HG03097 (cell line): ENCODE measurements at regions not wholly inside any gene's neighbourhood (a gene's known extent, or its start where the extent isn't known, plus 50 kb on each side); places are given as distances from the start of the nearest gene placed in this dataset.

ENCODE experiments used
- ATAC-seq: cut with Tn5 transposase; IDR thresholded peaks from one replicate; pipeline ENCODE4 v1.9.1; 2021; ENCODE audit not compliant: unreplicated experiment, low FRiP score

DNA sequence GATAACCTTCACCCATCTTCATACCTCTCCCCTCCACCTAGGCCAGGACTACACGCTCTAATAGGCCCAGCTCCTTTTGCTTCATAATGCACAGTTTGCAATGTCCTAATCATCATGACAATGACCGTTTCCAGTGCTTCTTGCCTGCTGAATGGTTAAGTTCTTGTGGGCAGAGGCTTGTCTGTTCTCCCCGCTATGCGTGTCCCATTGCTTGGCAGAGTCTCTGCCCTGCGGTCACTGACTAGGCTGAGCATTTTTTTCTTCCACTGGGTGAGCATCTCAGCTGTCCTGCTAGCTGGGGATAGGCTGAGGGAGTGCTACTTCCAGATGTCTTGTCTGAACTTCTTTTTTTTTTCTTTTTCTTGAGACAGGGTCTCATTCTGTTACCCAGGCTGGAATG is 314.7 kb downstream of the UQCRFS1 start:
- ATAC-seq, result no peak

DNA sequence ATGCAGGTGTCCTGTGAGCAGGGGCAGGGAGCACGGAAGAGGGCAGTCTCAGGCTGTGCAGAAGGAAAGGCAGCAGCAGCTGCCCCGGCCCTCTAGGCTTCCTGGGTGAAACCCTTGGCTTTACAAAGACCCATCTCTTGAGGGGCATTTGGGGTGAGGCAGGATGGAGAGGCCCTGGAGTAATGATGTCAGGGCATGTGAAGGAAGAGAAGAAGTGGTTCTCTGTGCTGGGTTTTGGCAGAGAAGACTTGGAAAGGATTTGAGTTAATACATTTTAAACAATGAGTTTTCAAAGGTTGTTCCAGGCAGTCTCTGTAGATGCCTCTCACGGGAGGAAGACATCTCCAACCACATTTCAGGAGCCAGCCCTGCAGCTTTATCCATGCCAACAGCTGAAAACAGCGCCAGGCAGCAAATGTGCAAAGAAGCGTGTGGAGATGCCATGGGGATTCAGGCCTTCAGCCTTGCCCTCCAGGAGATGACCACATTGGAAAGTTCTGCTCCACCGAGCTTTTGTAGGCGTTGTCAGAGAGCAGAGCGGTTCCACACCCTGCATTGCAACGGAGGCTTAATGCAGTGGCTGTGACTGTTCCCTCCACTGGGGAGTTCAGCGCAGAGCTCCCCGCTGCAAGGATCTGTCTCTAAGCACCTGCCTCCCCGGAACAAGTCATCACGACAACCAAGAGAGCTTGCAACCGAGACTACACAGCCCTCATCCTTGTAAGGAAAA is 322.8 kb downstream of the UQCRFS1 start:
- ATAC-seq, result no peak

DNA sequence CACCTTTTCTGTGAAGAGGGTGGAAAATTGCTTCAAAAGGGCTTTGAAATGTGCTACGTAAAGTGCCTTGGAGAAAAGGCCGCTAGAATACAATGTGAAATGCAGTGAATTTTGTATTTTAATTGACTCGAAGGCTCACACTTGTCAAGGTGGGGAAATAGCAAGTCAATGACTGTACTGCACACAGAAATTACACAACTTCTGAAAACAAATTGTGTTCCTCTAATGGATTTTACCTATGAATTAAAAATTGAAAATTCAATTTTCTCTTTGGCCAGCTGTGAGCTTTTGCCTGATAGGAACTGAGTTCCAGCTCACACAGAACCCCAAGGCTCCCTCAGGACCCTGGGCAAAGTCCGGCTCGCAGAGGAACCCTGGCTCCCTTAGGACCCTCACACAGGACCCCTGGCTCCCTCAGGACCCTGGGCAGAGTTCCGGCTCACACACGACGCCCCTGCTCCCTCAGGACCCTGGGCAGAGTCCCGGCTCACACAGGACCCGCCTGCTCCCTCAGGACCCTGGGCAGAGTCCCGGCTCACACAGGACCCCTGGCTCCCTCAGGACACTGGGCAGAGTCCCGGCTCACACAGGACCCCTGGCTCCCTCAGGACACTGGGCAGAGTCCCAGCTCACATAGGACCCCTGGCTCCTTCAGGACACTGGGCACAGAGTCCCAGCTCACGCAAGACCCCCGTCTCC is 324.9 kb downstream of the UQCRFS1 start:
- no peak for ATAC-seq

DNA sequence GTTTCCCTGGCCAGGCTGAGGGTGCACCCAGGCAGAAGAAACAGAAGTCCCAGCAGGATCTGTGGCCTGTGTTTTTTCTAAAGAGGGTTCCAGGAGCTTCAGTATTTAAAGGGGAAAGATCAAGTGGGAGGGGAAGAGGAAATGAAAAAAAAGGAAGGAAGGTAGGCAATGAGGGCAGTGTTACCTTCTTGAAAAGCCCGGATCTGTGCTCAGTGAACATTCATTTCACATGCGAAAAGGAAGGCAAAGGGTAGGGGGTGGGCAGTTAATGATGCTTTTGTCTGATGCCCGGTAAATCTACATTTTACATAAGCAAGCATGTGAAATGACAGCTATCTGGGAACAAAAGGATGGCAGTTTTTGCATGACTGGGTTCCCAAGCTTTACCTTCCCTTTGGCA is 326.2 kb downstream of the UQCRFS1 start:
- ATAC-seq, result no peak

DNA sequence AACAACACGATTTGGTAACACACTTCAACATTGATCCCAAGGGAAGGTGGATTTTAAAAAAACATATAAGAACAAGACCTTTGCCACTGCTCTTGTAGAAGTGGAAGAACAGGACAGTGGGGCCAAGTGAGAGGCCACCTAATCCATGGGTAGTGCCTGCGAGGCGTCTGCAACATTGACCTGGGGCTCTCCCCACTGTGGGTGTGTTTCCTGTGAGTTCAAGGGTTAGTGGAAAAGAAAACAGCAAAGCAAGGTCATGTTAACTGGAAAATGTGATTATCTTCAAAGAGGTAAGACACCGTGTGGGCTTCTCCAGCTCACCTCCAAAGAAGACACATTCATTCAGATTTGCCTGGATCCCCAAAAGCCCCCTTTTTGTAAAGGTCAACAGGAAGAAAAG is 327.0 kb downstream of the UQCRFS1 start:
- no peak for ATAC-seq

DNA sequence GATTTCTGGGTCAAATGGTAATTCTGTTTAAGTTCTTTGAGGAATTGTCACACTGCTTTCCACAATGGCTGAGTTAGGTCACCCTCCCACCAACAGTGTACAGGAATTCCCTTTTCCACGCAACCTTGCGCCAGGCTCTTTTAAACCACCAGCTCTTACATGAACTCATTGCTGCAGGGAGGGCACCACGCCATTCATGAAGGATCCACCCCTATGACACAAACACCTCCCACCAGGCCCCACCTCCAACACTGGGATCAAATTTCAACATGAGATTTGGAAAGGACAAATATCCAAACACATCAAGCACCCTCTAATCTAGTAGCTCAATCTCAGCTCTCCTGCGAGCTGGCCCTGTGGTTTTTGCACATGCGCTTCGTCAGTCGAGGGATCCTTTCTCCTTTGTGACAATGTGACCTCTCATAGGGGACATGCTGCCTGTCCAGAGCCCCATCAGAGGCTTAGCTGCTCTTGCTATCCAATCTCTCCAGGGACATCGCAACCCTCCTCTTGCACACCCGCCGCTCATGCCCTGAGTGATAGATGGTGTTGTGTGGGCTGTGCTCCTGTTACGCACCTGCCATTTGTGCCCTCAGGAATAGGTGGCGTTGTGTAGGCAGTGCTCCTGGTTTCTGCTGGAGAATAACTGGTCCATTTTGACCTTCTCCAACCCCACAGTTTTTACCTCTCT is 328.0 kb downstream of the UQCRFS1 start:
- ATAC-seq, result no peak

DNA sequence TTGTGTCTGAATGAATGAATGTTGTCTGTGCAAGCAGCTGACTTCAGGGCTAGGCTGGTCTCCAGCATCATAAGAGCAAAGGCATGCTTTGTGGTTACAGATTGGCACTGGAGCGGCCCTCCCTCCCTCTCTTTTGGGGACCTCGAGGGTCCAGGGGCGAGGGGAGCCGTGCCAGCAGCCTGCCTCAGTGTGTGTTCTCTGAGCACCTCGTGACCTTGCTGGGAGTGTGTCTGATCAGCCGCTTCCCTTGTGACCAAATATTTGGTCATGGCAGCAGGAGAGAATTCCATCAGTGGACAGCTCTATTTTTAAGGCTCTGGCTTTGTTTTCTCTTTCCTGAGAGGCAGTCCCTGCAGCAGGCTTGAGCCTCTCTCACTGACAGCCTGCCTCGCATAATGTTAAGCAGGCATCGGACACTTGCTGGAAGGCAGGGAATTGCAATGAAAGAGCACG is 329.7 kb downstream of the UQCRFS1 start:
- ATAC-seq, result no peak

DNA sequence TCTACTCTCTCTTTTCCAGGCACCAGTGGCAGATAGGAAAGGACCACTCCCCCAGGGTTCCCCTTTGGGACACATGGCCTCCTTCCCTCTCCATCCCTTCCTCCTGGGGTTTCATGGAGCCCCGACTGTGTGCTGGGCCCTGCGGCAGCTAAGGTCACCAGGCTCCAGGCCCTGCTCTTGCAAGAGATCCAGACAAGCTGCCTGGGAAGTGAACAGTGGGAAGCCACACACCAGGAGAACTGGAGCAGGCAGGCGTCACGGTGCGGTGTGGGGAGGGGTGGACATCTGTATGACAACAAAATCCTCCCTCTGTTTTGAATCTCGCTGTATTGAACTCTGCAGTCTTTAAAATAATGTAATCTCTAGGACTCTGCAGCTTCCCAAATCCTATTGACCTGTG is 330.1 kb downstream of the UQCRFS1 start:
- no peak for ATAC-seq

DNA sequence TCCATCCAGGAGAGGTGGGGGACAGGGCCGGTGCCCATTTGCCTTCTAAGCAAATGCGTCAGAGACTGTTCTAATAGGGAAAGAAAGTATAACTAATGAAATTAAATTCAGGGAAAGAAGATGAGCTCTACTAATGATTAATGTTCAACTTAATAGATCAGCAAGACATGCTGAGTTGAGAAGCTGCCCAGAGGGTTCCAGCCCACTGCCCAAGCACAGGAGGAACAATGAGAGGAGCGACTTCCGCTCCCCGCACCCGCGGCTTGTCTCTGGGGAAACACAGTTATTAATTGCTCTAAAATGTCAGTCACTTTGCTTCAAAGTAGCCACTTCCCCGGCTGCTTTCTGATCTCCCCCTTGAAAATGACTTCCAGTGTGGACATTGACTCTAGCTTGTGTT is 331.3 kb downstream of the UQCRFS1 start:
- no peak for ATAC-seq

DNA sequence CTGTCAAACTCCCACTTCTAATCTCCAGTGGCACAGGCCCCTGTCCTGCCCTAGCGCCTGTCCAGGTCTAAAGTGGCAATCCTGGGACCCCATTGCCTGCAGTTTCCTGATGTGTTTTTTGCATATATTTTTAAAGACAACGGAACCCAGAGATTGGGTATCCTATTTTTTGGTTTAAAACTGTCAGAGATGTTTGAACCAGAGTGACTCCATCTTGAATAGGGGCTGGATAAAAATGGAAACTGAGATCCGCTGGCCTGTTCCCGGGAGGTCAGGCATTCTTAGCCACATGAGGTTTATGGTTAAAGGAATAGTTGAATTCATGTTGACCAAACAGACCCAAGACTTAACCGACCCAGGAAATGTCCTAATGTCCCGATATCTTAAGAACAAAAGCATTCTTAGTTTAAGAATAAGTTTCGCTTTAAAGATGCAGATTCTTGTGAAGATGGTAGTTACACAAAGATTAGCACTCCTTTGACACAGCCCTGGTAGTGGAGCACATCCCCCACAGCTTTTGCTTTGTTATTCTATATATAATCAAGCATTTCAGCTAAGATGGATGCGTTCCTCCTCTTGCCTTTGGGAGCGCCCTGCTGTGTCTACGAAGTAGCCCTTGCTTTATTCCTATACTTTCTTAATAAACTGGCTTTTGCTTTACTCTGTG is 332.1 kb downstream of the UQCRFS1 start:
- no peak for ATAC-seq

DNA sequence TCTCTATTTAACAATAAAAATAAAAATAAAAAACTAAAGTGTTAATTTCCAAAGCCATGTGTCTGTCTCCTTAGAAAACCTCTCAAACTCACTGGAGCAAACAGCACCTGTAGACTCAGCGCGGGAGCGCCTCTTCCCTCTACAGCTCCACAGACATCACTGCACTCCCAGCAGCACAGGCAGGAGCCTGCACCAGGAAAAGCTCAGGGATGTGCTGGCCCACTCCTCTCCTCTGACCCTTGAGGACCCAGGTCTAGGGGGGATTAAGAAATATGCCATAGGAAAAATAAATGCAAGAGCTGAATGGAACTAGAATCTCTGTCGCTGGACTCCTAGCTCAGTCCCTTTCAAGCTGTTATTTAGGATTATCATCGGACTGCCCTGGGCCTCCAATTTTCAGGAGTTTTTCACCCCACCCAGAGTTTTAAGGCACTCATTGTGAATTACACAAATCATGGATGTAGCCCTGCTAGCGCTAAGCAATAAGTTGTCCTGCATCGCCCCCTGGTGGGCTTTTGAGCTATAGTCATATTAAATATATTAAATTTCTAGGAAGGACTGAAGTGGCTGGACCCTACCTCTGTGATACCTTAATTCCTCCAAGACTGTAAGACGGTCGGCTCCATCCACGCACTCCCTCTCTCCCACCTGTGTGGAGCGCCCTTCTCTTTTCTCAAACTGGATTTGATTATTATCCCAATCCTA is 333.9 kb downstream of the UQCRFS1 start:
- ATAC-seq, result no peak

DNA sequence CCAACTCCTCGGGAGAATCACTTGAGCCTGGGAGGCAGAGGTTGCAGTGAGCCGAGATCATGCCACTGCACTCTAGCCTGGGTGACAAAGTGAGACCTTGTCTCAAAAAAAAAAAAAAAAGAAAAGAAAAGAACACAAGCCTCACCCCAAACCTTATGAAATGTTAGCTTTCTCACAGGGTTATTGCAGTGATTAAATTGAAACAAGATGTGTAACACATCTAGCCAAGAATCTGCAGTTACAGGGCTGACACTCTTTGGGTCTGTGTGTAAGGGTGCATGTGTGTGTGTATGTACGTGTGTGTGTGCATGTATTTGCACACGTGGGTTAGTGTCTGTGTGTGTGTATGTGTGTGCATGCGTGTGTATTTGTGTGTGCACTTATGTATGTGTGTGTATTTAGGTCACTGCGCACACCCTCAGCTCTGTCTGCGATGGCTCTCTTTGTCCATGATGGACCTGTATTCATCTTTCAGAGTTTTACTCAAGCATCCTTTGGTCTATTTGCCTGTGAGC is 336.3 kb downstream of the UQCRFS1 start:
- no peak for ATAC-seq

DNA sequence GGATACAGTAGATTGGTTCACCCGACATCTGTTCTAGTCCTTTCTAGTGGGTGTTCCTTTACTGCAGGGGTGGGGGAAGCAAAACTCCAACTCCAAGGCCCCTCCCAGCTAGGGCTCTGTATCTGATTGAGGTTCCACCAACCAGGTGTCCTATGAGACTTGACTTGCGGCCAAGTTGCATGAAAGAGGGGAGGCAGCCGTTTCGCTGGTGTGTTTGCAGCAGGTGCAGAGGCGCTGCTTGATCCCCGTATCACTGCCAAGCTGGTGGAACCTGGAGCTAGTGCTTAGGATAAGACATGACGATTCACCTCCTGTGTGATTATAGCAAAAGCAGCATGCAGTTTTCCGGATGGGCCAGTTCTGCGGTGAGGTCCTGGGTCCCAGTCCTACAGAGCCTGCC is 338.2 kb downstream of the UQCRFS1 start:
- ATAC-seq, result no peak

DNA sequence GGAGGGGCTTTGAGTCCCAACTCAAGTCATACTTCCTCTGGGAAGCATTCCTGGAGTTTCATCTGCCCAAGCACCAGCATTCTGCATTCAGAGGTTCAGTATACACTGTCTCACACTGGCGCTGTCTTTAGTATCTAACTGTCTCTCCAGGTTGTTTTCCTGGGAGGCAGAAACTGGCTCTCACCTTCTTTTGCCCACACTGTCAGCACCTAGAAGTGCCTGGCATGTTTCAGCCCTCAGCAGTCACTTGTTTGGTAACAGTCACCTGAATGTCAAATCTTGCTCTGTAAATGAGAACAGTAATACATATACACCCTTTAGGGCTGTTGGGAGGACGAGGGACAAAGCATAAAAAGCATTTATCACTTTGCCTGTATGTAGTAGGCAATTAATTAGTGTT is 339.6 kb downstream of the UQCRFS1 start:
- ATAC-seq, result no peak

DNA sequence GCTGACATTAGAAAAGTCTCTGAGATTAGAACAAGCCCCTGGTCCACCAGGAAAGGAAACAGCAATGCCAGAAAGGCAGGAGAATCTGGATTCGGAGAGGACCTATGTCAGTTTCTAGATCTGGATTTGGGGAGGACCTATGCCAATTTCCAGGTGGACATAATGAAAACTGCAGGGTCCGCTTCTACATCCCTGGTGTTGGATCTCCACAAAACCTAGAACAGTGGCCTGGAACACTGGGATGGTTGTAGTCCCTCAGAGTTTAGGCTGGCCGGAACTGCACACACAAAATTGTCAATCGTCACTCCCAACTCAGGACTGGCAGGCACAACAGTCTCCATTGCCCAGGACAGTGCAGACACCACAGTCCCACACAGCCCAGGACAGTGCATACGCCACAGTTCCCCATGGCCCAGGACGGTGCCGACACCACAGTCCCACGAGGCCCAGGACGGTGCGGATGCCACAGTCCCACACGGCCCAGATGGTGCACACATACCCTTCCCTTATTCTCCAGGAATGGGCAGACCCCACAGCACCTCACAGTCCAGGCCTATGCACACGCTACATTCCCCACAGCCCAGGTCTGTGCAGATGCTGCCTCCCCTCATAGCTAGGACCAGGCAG is 341.7 kb downstream of the UQCRFS1 start:
- ATAC-seq, result no peak

DNA sequence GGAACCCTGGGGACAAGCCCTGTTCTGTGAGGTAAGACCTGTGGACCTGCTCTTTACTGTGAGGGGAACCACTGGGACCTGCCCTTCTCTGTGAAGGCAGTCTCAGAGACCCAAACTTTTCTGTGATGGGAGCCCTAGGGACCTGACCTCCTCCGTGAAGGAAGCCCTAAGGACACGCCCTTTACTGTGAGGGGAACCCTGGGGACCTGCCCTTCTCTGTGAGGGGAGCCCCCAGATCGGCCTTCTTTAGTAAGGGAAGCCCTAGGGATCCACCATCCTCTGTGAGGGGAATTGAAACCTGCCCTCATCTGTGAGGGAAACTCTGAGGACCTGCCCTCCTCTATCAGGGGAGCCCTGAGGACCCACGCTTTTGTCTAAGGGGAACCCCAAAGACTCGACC is 343.5 kb downstream of the UQCRFS1 start:
- ATAC-seq, result no peak

DNA sequence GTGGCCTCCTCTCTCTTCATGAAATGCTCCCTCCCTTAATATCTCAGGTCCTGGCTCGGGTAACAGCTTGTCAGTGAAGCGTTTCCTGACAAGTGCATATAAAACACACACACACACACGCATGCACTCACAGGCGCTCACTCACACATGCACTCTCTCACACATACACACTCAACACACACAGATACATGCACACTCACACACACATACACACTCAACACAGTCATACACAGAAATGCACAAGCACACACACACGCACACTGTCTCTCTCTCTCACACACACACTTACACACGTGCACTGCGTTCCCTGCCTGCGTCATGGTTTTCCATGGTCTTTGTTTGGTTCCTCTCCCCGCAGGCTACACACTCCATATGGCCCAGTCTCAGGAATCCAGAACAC is 344.1 kb downstream of the UQCRFS1 start:
- no peak for ATAC-seq

DNA sequence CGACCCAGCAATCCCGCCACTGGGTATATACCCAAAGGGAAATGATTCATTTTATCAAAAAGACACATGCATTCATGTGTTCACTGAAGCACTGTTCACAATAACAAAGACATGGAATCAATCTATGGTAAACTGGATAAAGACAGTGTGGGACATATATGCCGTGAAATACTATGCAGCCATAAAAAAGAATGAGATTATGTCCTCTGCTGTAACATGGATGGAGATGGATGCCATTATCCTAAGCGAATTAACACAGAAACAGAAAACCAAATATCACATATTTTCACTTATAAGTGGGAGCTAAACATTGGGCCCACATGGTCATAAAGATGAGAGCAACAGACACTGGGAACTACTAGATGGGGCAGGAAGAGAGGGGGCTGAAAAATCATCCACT is 345.0 kb downstream of the UQCRFS1 start:
- ATAC-seq, result no peak

DNA sequence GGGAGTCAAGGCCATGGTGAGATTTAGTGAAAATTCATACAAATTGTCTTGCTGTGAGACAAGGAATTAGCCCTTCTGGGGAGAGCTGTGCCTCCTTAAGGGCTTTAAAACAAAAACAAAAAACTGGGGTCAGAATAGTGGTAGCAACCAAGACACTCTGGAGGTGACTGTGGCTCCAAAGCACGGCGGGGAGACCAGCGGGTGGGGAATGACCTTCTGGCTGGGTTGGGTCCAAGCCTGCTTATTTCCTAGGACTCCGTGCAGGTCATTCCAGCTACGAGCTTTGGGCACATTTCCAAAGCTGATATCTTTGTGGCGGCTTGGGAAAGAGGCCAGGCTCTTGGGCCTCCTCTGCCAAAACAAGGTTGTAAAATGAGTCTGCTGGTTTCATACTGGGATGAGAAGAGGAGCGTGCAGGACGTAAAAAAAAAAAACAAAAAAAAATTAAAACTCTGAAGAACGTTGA is 348.3 kb downstream of the UQCRFS1 start:
- ATAC-seq, result no peak

DNA sequence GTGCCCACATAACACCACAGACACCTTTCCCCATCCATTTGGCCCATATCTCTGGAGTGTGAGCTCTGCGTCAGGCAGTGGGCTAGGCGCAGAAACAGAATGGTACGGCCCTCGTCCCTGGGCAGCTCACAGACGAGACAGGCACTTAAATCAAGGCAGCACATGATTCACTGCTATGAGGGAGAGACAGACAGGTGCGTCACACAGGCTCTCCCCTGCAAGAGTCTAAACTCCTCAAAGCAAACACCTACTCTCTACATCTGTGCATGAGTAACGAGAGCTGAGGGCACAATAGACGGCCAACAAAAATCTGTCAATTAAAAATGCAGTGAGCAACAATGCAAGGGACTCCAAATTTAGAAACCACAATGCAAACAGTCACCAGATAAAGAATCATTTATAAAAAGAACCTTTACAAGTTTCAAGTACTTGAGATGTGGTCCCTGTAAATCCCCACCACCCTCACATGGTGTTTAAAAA is 348.9 kb downstream of the UQCRFS1 start:
- no peak for ATAC-seq
